Thyroid gland (tissue), 4 donors: ENCODE measurements at regions not wholly inside any gene's neighbourhood (a gene's known extent, or its start where the extent isn't known, plus 50 kb on each side); places are given as distances from the start of the nearest gene placed in this dataset.
"Not testable (repeated sequence)": the region's sequence is repeated elsewhere in the genome, so short reads cannot be mapped to it uniquely, and the experiment has no call there.

ENCODE experiments used
- CTCF ChIP-seq, 6 experiments: fragments of 200-600 bp in 3 of 6; fragments of 450-650 bp in 3 of 6; sonication (generic) in 3 of 6; IDR thresholded peaks; one replicate each; pipeline ENCODE4 v1.5.1; 2016 to 2019; ENCODE audit warnings: antibody characterized with exemption in 6 of 6, mild to moderate bottlenecking in 2 of 6, inconsistent platforms in 1 of 6, moderate library complexity in 1 of 6
- POLR2A ChIP-seq, 2 donors: fragments of 450-650 bp; IDR thresholded peaks; one replicate each; pipeline ENCODE4 v1.6.1; 2017; ENCODE audit warnings: antibody characterized with exemption in 2 of 2, mild to moderate bottlenecking in 2 of 2, moderate library complexity in 1 of 2

DNA sequence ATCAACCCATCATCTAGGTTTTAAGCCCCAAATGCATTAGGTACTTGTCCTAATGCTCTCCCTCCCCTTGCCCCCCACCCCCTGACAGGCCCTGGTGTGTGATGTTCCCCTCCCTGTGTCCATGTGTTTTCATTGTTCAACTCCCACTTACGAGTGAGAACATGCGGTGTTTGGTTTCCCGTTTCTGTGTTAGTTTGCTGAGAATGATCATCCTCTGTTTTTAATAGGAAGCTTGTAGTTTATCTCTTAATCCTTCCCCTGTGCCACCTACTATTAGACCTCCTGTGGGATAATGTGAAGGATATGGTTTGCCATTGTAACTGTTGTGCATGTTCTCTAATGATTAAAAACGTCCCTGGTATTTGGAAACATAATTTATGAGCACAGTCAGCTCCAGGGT lies 299.4 kb upstream of the USP24 start:
- not testable (repeated sequence) for TF ChIP-seq CTCF, POLR2A (IDR thresholded peaks at IDR 0.05)
